H1 (cell line): ENCODE measurements at regions not wholly inside any gene's neighbourhood (a gene's known extent, or its start where the extent isn't known, plus 50 kb on each side); places are given as distances from the start of the nearest gene placed in this dataset.

Source experiments
- CTCF ChIA-PET: fragments of 300-600 bp; sonication (Branson Sonifier 250); formaldehyde crosslinking; loops from one replicate; lab custom pipeline; 2021; ENCODE audit not compliant: partially characterized antibody; lab: Charles Lee
- POLR2A ChIA-PET: fragments of 300-600 bp; sonication (Branson Sonifier 250); formaldehyde crosslinking; loops from one replicate; lab custom pipeline; 2021; ENCODE audit warnings: inconsistent platforms; ENCODE audit not compliant: partially characterized antibody; lab: Charles Lee
- DNase-seq, 2 experiments: peaks; one replicate each; pipeline versions ENCODE4 v3.0.0 to v3.0.0-alpha.2; 2010 to 2022; ENCODE audit warnings: low spot score in 2 of 2, low read depth in 1 of 2, mixed read lengths in 1 of 2
- FAIRE-seq: peaks from 2 replicates; lab custom pipeline; 2011; peaks lifted over from hg19 to GRCh38; lab: Jason Lieb, UNC
- H2AFZ ChIP-seq: 2 replicates; pipeline ENCODE4 v1.8.1; 2012; ENCODE audit warnings: low read length, inconsistent platforms
- H2AK5ac ChIP-seq: 2 replicates; pipeline ENCODE4 v1.6.1; 2013; ENCODE audit warnings: low read depth, low read length
- H2BK120ac ChIP-seq: replicated peaks from 2 replicates; pipeline ENCODE3; 2013; ENCODE audit warnings: low read depth, low read length, inconsistent platforms
- H2BK12ac ChIP-seq: 2 replicates; pipeline ENCODE4 v1.6.1; 2013; ENCODE audit warnings: low read depth, low read length
- H2BK15ac ChIP-seq: 2 replicates; pipeline ENCODE4 v1.6.1; 2013; ENCODE audit warnings: low read length
- H2BK20ac ChIP-seq: 2 replicates; pipeline ENCODE4 v1.6.1; 2013; ENCODE audit warnings: low read length
- H2BK5ac ChIP-seq: 2 replicates; pipeline ENCODE4 v1.6.1; 2013; ENCODE audit warnings: low read depth, low read length
- H3K14ac ChIP-seq: 2 replicates; pipeline ENCODE4 v1.6.1; 2013; ENCODE audit warnings: inconsistent platforms; ENCODE audit not compliant: insufficient read length
- H3K18ac ChIP-seq: 2 replicates; pipeline ENCODE4 v1.6.1; 2013; ENCODE audit warnings: low read length; ENCODE audit errors: extremely low read depth
- H3K23ac ChIP-seq: 2 replicates; pipeline ENCODE4 v1.6.1; 2013; ENCODE audit warnings: inconsistent platforms; ENCODE audit not compliant: insufficient read length
- H3K23me2 ChIP-seq: 2 replicates; pipeline ENCODE4 v1.6.1; 2013; ENCODE audit warnings: low read depth, low read length
- H3K27ac ChIP-seq: 2 replicates; pipeline ENCODE4 v1.6.1; 2011; ENCODE audit warnings: low read depth, low read length, inconsistent platforms
- H3K27me3 ChIP-seq, 4 experiments: replicated peaks in 1 of 4; 1 replicate in 1 of 4; 2 replicates in 3 of 4; pipeline versions ENCODE4 v1.6.1 to v1.8.1; 2011 to 2013; ENCODE audit warnings: low read length in 3 of 4, mild to moderate bottlenecking in 3 of 4, inconsistent platforms in 2 of 4, mixed read lengths in 2 of 4, moderate library complexity in 1 of 4; ENCODE audit not compliant: control insufficient read depth in 3 of 4, insufficient read depth in 3 of 4; ENCODE audit errors: extremely low read depth in 1 of 4
- H3K36me3 ChIP-seq, 4 experiments: 2 replicates each; pipeline versions ENCODE4 v1.6.1 to v1.8.1; 2011 to 2013; ENCODE audit warnings: mild to moderate bottlenecking in 4 of 4, low read length in 3 of 4, moderate library complexity in 2 of 4, control low read depth in 1 of 4, inconsistent platforms in 1 of 4; ENCODE audit not compliant: insufficient read depth in 4 of 4, control insufficient read depth in 2 of 4
- H3K4ac ChIP-seq: replicated peaks from 2 replicates; pipeline ENCODE3; 2013; ENCODE audit warnings: low read length, low read depth, mixed read lengths, inconsistent platforms; ENCODE audit not compliant: insufficient read length
- H3K4me1 ChIP-seq, 4 experiments: replicated peaks in 1 of 4; 1 replicate in 1 of 4; 2 replicates in 3 of 4; pipeline versions ENCODE4 v1.6.1 to v1.8.1; 2011 to 2013; ENCODE audit warnings: low read length in 3 of 4, inconsistent platforms in 2 of 4, mixed read lengths in 1 of 4; ENCODE audit not compliant: insufficient read depth in 4 of 4, control insufficient read depth in 3 of 4
- H3K4me2 ChIP-seq, 2 experiments: 2 replicates each; pipeline versions ENCODE4 v1.6.1 to v1.8.1; 2011 to 2013; ENCODE audit warnings: low read depth in 2 of 2, low read length in 2 of 2, control low read depth in 1 of 2, inconsistent platforms in 1 of 2, mild to moderate bottlenecking in 1 of 2; ENCODE audit not compliant: insufficient read depth in 1 of 2
- H3K4me3 ChIP-seq, 4 experiments: fragments of 200-600, 300-600 bp in 1 of 4; sonication (generic), shearing (Covaris generic), sonication (Bioruptor Twin) in 1 of 4; 2 replicates each; pipeline versions ENCODE4 v1.5.1 to v1.8.1; 2011 to 2016; ENCODE audit warnings: low read length in 4 of 4, low read depth in 3 of 4, control low read depth in 2 of 4, inconsistent platforms in 2 of 4, mild to moderate bottlenecking in 2 of 4, mixed read lengths in 1 of 4, moderate library complexity in 1 of 4; ENCODE audit not compliant: insufficient read depth in 2 of 4; ENCODE audit errors: extremely low read depth in 1 of 4
- H3K56ac ChIP-seq: replicated peaks from 2 replicates; pipeline ENCODE3; 2013; ENCODE audit warnings: low read depth, mild to moderate bottlenecking, mixed read lengths, low read length, inconsistent platforms; ENCODE audit not compliant: insufficient read length
- H3K79me1 ChIP-seq: 2 replicates; pipeline ENCODE4 v1.6.1; 2013; ENCODE audit warnings: low read depth, low read length, control low read depth
- H3K79me2 ChIP-seq, 2 experiments: 2 replicates each; pipeline versions ENCODE4 v1.6.1 to v1.8.1; 2012 to 2013; ENCODE audit warnings: low read length in 2 of 2, mild to moderate bottlenecking in 2 of 2, inconsistent platforms in 1 of 2; ENCODE audit not compliant: insufficient read depth in 2 of 2, control insufficient read depth in 1 of 2
- H3K9ac ChIP-seq, 4 experiments: replicated peaks in 1 of 4; 1 replicate in 1 of 4; 2 replicates in 3 of 4; pipeline versions ENCODE4 v1.6.1 to v1.8.1; 2011 to 2013; ENCODE audit warnings: low read depth in 3 of 4, low read length in 3 of 4, control low read depth in 2 of 4, mild to moderate bottlenecking in 2 of 4, moderate library complexity in 2 of 4, inconsistent platforms in 1 of 4; ENCODE audit errors: extremely low read depth in 1 of 4
- H3K9me3 ChIP-seq, 2 experiments: 2 replicates each; pipeline versions ENCODE4 v1.6.1 to v1.8.1; 2012 to 2013; ENCODE audit warnings: mild to moderate bottlenecking in 2 of 2, moderate library complexity in 2 of 2, control low read depth in 1 of 2, inconsistent platforms in 1 of 2, low read depth in 1 of 2, low read length in 1 of 2, mixed read lengths in 1 of 2; ENCODE audit not compliant: insufficient read depth in 2 of 2
- H4K20me1 ChIP-seq, 2 experiments: replicated peaks in 1 of 2; 2 replicates each; pipeline versions ENCODE3 to v1.8.1; 2011 to 2013; ENCODE audit warnings: inconsistent platforms in 2 of 2, low read length in 2 of 2, mild to moderate bottlenecking in 1 of 2; ENCODE audit not compliant: insufficient read depth in 2 of 2, control insufficient read depth in 1 of 2
- H4K5ac ChIP-seq: 2 replicates; pipeline ENCODE4 v1.6.1; 2013; ENCODE audit warnings: low read length, low read depth, mixed read lengths, inconsistent platforms; ENCODE audit not compliant: insufficient read length
- H4K8ac ChIP-seq: 2 replicates; pipeline ENCODE4 v1.8.0; 2013; ENCODE audit warnings: mild to moderate bottlenecking, moderate library complexity, low read length, inconsistent platforms; ENCODE audit not compliant: insufficient read depth; ENCODE audit errors: extremely low read depth
- H4K91ac ChIP-seq: replicated peaks from 2 replicates; pipeline ENCODE3; 2013; ENCODE audit warnings: low read length, mixed read lengths, inconsistent platforms; ENCODE audit not compliant: insufficient read length
- CBX8 ChIP-seq: fragments of 300-800, 300-1000 bp; sonication (generic); IDR thresholded peaks from 2 replicates; pipeline ENCODE4 v1.7.1; 2016; ENCODE audit warnings: low read depth, low read length, borderline replicate concordance
- CREB1 ChIP-seq: IDR thresholded peaks from 2 replicates; pipeline ENCODE4 v1.6.1; 2012; ENCODE audit warnings: inconsistent platforms
- EGR1 ChIP-seq: IDR thresholded peaks from 2 replicates; pipeline ENCODE4 v1.6.1; 2011; ENCODE audit warnings: low read depth, low read length, borderline replicate concordance
- JUND ChIP-seq: IDR thresholded peaks from 2 replicates; pipeline ENCODE4 v1.6.1; 2011; ENCODE audit warnings: mild to moderate bottlenecking, improper control_type of control experiment, low read length
- RXRA ChIP-seq: IDR thresholded peaks from 2 replicates; pipeline ENCODE4 v1.6.1; 2011; ENCODE audit warnings: low read depth, mild to moderate bottlenecking, low read length, moderate library complexity; ENCODE audit not compliant: insufficient read depth
- WGBS, 2 experiments: shearing (Covaris generic) in 1 of 2; methylation state at CpG; one replicate each; pipeline versions ENCODE4 v1.1.6 to v1.1.7; 2013 to 2015; ENCODE audit warnings: low lambda C conversion rate in 2 of 2, mixed read lengths in 2 of 2, inconsistent platforms in 1 of 2, low coverage in 1 of 2, missing lambda C conversion rate in 1 of 2; ENCODE audit not compliant: insufficient replicate concordance in 2 of 2, insufficient coverage in 1 of 2, insufficient read length in 1 of 2; ENCODE audit errors: extremely low coverage in 1 of 2, missing lambda C conversion rate in 1 of 2; 5-methylcytosine and 5-hydroxymethylcytosine counted together

DNA sequence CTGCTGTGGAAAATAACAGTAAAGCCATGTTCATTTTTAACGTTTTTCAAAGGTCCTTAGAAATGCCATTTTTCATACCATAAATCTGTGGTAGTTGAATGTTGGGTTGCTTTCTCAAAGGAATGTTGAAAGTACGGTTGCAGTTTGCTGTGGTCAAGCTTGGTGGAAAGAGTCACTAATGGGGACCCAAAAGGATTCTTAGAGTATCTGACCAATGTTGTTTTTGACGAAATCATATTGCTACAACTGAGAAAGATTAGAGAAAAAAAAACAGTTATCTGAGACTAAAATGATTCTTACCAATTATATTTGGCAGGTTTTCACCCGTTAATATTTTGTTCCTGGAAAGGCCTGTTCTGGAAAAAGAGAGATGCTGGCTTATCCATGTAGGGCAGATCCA is 439.5 kb upstream of the ETAA1 start:
- Histone ChIP-seq H3K4me3 (no peak overlapping the region), H4K5ac (no peak overlapping the region), H2BK5ac (no peak overlapping the region), H3K4ac (no peak overlapping the region), H2BK20ac (no peak overlapping the region), H2AK5ac (no peak overlapping the region), H3K27ac (no peak overlapping the region), H2BK15ac (no peak overlapping the region), H3K4me1 (peaks cover 0 to 3% (median 0%) of the 10 kb centered on the region in 4 experiments; a peak in 1 of 7 replicates), H2AFZ (no peak overlapping the region), H3K9ac (no peak overlapping the region), H4K8ac (no peak overlapping the region), H4K91ac (no peak overlapping the region), H3K18ac (no peak overlapping the region), H3K79me2 (no peaks in the 10 kb centered on the region), H2BK120ac (no peak overlapping the region), H3K36me3 (no peaks in the 10 kb centered on the region), H3K23ac (no peak overlapping the region), H3K4me2 (no peak overlapping the region), H3K23me2 (no peaks in the 10 kb centered on the region), H3K14ac (no peak overlapping the region), H3K56ac (no peak overlapping the region), H3K27me3 (no peaks in the 10 kb centered on the region), H4K20me1 (no peaks in the 10 kb centered on the region), H3K79me1 (no peaks in the 10 kb centered on the region), H3K9me3 (no peaks in the 10 kb centered on the region), H2BK12ac (no peak overlapping the region)
- no peak for DNase-seq
- 88% methylated on average over 4 of the region's 4 CpGs; no CpG with 5 or more reads in 1 of the 2 experiments for WGBS, 2 experiments
- FAIRE-seq: no peak
- ChIA-PET CTCF (interaction anchor here (1.6 kb wide), 1 partner anchor 13 kb away, joined by 3 read pairs; no protein-coding TSS in a partner anchor), POLR2A (no interaction called here)
- TF ChIP-seq CREB1: no peak
- TF ChIP-seq CBX8: no peak
- TF ChIP-seq JUND: no peak
- no peak for TF ChIP-seq RXRA
- TF ChIP-seq EGR1: no peak
